Calu3 (cell line): ENCODE measurements at regions not wholly inside any gene's neighbourhood (a gene's known extent, or its start where the extent isn't known, plus 50 kb on each side); places are given as distances from the start of the nearest gene placed in this dataset.
"Not testable (repeated sequence)": the region's sequence is repeated elsewhere in the genome, so short reads cannot be mapped to it uniquely, and the experiment has no call there.

Experiments
- BruUV-seq: library from RNA; stranded (reverse); fragments of 400-500 nt; replicated peaks from 2 replicates; lab custom pipeline; 2021; lab: Mats Ljungman, UMichigan
- CTCF ChIA-PET: fragments of 300-600 bp; sonication (Branson Sonifier 250); formaldehyde crosslinking; loops from one replicate; lab custom pipeline; 2022; ENCODE audit warnings: antibody characterized with exemption; lab: Charles Lee
- DNase-seq: peaks from one replicate; pipeline ENCODE4 v3.0.0; 2022
- H3K27ac Mint-ChIP-seq: one replicate; pipeline ENCODE4 v1.8.0; 2022; ENCODE audit warnings: mixed read lengths; ENCODE audit not compliant: unreplicated experiment
- H3K27me3 Mint-ChIP-seq: one replicate; pipeline ENCODE4 v1.8.0; 2022; ENCODE audit warnings: mixed read lengths; ENCODE audit not compliant: unreplicated experiment
- H3K36me3 Mint-ChIP-seq: one replicate; pipeline ENCODE4 v1.8.0; 2022; ENCODE audit warnings: mild to moderate bottlenecking, moderate library complexity, mixed read lengths; ENCODE audit not compliant: insufficient read depth, unreplicated experiment
- H3K4me1 Mint-ChIP-seq: one replicate; pipeline ENCODE4 v1.8.0; 2022; ENCODE audit warnings: mild to moderate bottlenecking, low read depth, mixed read lengths; ENCODE audit not compliant: unreplicated experiment
- H3K4me3 Mint-ChIP-seq: one replicate; pipeline ENCODE4 v1.8.0; 2022; ENCODE audit warnings: mild to moderate bottlenecking, low read depth, moderate library complexity, mixed read lengths; ENCODE audit not compliant: unreplicated experiment
- H3K9me3 Mint-ChIP-seq: one replicate; pipeline ENCODE4 v1.8.0; 2022; ENCODE audit warnings: low read depth, mixed read lengths; ENCODE audit not compliant: unreplicated experiment
- intact Hi-C: fragments of 100-400 bp; cut with micrococcal nuclease; formaldehyde crosslinking; loops from one replicate; pipeline ENCODE4 v1.10.0; 2022; ENCODE audit not compliant: unreplicated experiment
- TF ChIP-seq, protein P1 (sequence below): fragments of 200-600 bp; IDR thresholded peaks from one replicate; pipeline ENCODE4 v1.8.0; 2022; ENCODE audit warnings: antibody characterized with exemption; ENCODE audit not compliant: unreplicated experiment

DNA sequence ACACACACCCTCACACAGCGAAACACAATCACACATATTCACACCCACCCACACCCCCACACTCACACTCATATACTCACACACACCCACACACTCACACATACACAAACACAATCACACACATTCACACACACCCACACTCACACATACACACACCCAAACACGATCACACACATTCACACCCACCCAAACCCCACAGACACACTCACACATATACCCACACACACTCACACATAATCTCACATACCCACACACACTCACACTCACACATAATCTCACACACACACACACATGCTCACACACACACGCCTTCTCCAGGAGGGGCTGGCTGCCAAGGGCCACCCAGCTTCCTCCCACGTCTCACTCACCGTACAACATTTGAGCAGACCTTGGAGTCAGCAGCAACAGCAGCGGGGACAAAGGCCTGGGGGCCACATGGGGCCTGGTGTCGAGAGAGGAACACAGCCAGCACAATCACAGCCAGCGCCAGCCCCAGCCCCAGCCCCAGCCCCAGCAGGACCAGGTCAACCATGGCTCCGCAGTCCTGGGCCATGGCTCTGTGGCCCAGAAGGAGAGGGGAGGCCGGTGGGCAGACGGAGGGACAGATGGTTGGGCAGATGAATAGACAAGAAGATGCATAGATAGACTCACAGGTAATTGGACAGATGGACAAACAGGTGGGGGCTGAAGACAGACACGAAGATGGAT is 932.9 kb downstream of the TUBA3C start:
- intact Hi-C loops, DNase-seq, BruUV-seq, H3K27me3 Mint-ChIP-seq, H3K9me3 Mint-ChIP-seq, H3K36me3 Mint-ChIP-seq, H3K4me3 Mint-ChIP-seq, H3K27ac Mint-ChIP-seq, CTCF ChIA-PET, H3K4me1 Mint-ChIP-seq: not testable (repeated sequence)

DNA sequence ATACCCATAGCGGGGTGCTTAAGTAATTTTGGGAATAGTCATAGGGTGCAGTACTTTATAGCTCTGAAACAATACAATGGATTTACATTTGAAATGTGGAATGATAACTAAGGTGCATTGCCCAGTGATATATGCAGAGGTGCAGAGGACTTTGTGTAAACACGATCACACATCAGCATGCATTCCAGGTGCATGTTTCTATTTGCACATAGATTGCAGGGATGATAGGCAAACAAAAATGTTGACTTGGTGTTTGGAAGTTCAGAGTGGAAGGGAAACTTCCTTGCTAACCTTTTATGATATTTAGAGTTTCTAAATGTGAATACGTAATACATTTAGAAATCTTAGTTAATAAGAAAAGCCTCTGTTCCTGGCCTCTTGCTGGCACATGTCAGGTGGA is 941.5 kb downstream of the TUBA3C start:
- H3K4me1 Mint-ChIP-seq, BruUV-seq, CTCF ChIA-PET, H3K9me3 Mint-ChIP-seq, intact Hi-C loops, H3K27ac Mint-ChIP-seq, H3K4me3 Mint-ChIP-seq, DNase-seq, H3K36me3 Mint-ChIP-seq, H3K27me3 Mint-ChIP-seq: not testable (repeated sequence)

DNA sequence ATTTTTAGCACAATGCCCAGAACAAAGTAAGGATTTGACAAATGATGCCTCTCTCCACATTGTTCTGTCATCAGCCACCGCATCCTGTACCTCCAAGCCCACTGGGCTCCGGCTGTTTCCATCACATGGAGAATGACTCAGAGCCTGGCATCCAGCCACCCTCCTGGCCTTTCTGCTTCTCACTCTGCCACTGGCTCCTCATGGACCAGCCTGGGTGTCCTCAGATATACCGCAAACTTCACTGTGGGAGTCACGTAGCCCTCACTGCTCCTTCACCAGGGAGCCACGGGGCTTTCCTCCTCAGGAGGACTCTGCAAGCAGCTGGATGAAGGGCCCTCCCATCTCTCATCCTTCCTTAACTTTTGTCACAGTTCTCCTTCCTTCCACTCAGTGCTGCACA is 943.0 kb downstream of the TUBA3C start:
- BruUV-seq, DNase-seq, H3K27me3 Mint-ChIP-seq, H3K27ac Mint-ChIP-seq, H3K9me3 Mint-ChIP-seq, H3K4me3 Mint-ChIP-seq, CTCF ChIA-PET, H3K36me3 Mint-ChIP-seq, intact Hi-C loops, H3K4me1 Mint-ChIP-seq: not testable (repeated sequence)

DNA sequence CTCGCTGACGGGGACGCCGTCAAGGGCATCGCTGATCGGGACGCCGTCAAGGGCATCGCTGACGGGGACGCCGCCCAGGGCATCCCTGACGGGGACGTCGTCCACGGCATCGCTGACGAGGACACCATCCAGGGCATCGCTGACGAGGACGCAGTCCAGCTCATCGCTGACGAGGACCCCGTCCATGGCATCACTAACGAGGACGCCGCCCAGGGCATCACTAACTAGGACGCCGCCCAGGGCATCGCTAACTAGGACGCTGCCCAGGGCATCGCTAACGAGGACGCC is 945.2 kb downstream of the TUBA3C start:
- H3K4me3 Mint-ChIP-seq: no peak overlapping the region
- no peaks in the 10 kb centered on the region for H3K9me3 Mint-ChIP-seq
- intact Hi-C loops: no loop called here
- H3K27ac Mint-ChIP-seq: no peak overlapping the region
- BruUV-seq: no TSS peak
- H3K4me1 Mint-ChIP-seq: no peaks in the 10 kb centered on the region
- TF ChIP-seq, protein P1, sequence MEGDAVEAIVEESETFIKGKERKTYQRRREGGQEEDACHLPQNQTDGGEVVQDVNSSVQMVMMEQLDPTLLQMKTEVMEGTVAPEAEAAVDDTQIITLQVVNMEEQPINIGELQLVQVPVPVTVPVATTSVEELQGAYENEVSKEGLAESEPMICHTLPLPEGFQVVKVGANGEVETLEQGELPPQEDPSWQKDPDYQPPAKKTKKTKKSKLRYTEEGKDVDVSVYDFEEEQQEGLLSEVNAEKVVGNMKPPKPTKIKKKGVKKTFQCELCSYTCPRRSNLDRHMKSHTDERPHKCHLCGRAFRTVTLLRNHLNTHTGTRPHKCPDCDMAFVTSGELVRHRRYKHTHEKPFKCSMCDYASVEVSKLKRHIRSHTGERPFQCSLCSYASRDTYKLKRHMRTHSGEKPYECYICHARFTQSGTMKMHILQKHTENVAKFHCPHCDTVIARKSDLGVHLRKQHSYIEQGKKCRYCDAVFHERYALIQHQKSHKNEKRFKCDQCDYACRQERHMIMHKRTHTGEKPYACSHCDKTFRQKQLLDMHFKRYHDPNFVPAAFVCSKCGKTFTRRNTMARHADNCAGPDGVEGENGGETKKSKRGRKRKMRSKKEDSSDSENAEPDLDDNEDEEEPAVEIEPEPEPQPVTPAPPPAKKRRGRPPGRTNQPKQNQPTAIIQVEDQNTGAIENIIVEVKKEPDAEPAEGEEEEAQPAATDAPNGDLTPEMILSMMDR: no peak
- no peaks in the 10 kb centered on the region for H3K27me3 Mint-ChIP-seq
- no peak for DNase-seq
- CTCF ChIA-PET: no interaction called here
- no peaks in the 10 kb centered on the region for H3K36me3 Mint-ChIP-seq

DNA sequence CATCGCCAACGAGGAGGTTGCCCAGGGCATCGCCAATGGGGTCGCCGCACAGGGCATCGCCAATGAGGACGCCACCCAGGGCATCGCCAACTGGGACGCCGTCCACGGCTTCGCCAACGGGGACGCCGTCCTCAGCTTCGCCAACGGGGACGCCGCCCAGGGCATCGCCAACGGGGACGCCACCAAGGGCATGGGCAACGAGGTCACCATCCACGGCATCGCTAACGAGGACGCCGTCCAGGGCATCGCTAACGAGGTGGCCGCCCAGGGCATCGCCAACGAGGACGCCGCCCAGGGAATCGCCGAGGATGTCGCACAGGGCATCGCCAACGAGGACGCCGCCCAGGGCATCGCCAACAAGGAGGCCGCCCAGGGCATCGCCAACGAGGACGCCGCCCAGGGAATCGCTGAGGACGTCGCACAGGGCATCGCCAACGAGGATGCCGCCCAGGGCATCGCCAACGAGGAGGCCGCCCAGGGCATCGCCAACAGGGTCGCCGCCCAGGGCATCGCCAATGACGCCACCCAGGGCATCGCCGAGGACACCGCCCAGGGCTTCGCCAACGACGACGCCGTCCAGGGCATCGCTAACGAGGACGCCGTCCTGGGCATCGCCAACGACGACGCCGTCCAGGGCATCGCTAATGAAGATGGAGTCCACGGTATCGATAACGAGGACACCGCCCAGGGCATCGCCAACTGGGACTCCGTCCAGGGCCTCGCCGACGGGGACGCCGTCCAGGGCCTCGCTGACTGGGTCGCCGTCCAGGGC is 945.7 kb downstream of the TUBA3C start:
- Mint-ChIP-seq H3K4me1 (no peaks in the 10 kb centered on the region), H3K9me3 (no peaks in the 10 kb centered on the region), H3K27me3 (no peaks in the 10 kb centered on the region), H3K36me3 (no peaks in the 10 kb centered on the region), H3K4me3 (no peak overlapping the region), H3K27ac (no peak overlapping the region)
- TF ChIP-seq, protein P1: no peak
- no TSS peak for BruUV-seq
- DNase-seq: no peak
- intact Hi-C loops: no loop called here
- CTCF ChIA-PET: no interaction called here
